Dendritic cell treated with granulocyte-macrophage colony-stimulating factor and Interleukin-4, amounts not matched to agents 40 ng/mL and 50 ng/mL, for 4 days (primary cell): ENCODE measurements at regions not wholly inside any gene's neighbourhood (a gene's known extent, or its start where the extent isn't known, plus 50 kb on each side); places are given as distances from the start of the nearest gene placed in this dataset.
"Not testable (repeated sequence)": the region's sequence is repeated elsewhere in the genome, so short reads cannot be mapped to it uniquely, and the experiment has no call there.

ENCODE experiments used
- H3K27ac Mint-ChIP-seq: one replicate; pipeline ENCODE4 v1.8.0; 2022; ENCODE audit warnings: mild to moderate bottlenecking, mixed read lengths
- H3K27me3 Mint-ChIP-seq: one replicate; pipeline ENCODE4 v1.8.0; 2022; ENCODE audit warnings: mild to moderate bottlenecking, mixed read lengths
- H3K36me3 Mint-ChIP-seq: one replicate; pipeline ENCODE4 v1.8.0; 2022; ENCODE audit warnings: low read depth, mixed read lengths
- H3K4me1 Mint-ChIP-seq: one replicate; pipeline ENCODE4 v1.8.0; 2022; ENCODE audit warnings: low read depth, mixed read lengths
- H3K4me3 Mint-ChIP-seq: one replicate; pipeline ENCODE4 v1.8.0; 2022; ENCODE audit warnings: mild to moderate bottlenecking, moderate library complexity, mixed read lengths
- H3K9me3 Mint-ChIP-seq: one replicate; pipeline ENCODE4 v1.8.0; 2022; ENCODE audit warnings: mixed read lengths
- intact Hi-C: fragments of 100-400 bp; cut with micrococcal nuclease; formaldehyde crosslinking; loops from one replicate; pipeline ENCODE4 v1.15.0; 2022

GRCh38 chr22:47401592-47401898 is 639.1 kb downstream of the TBC1D22A start:
- H3K4me3 Mint-ChIP-seq, result no peak overlapping the region
- H3K27me3 Mint-ChIP-seq, result peaks cover 6% of the 10 kb centered on the region
- intact Hi-C loops, result no loop called here
- no peaks in the 10 kb centered on the region for H3K9me3 Mint-ChIP-seq
- H3K27ac Mint-ChIP-seq, result no peak overlapping the region
- H3K36me3 Mint-ChIP-seq, result no peaks in the 10 kb centered on the region
- no peaks in the 10 kb centered on the region for H3K4me1 Mint-ChIP-seq

GRCh38 chr22:47400701-47401591 is 638.5 kb downstream of the TBC1D22A start:
- H3K27me3 Mint-ChIP-seq, result peaks cover 6% of the 10 kb centered on the region
- H3K9me3 Mint-ChIP-seq, result no peaks in the 10 kb centered on the region

GRCh38 chr22:47400131-47400530 is 637.7 kb downstream of the TBC1D22A start:
- H3K9me3 Mint-ChIP-seq, intact Hi-C loops, H3K4me1 Mint-ChIP-seq, H3K4me3 Mint-ChIP-seq, H3K36me3 Mint-ChIP-seq, H3K27me3 Mint-ChIP-seq, H3K27ac Mint-ChIP-seq: not testable (repeated sequence)

More at GRCh38 chr22:47400701-47401591, 638.5 kb downstream of the TBC1D22A start:
- Mint-ChIP-seq H3K36me3 (no peaks in the 10 kb centered on the region), H3K4me1 (no peaks in the 10 kb centered on the region), H3K27ac (no peak overlapping the region), H3K4me3 (no peak overlapping the region)
- intact Hi-C loops, result no loop called here

GRCh38 chr22:47398921-47399790 is 636.7 kb downstream of the TBC1D22A start:
- no peak overlapping the region for H3K27ac Mint-ChIP-seq
- no peaks in the 10 kb centered on the region for H3K4me1 Mint-ChIP-seq
- peaks cover 6% of the 10 kb centered on the region for H3K27me3 Mint-ChIP-seq

GRCh38 chr22:47398491-47398890 is 636.0 kb downstream of the TBC1D22A start:
- Mint-ChIP-seq H3K27me3 (peaks cover 6% of the 10 kb centered on the region), H3K36me3 (no peaks in the 10 kb centered on the region), H3K9me3 (no peaks in the 10 kb centered on the region), H3K27ac (no peak overlapping the region), H3K4me3 (no peak overlapping the region), H3K4me1 (no peaks in the 10 kb centered on the region)
- intact Hi-C loops, result no loop called here

More at GRCh38 chr22:47398921-47399790, 636.7 kb downstream of the TBC1D22A start:
- no peak overlapping the region for H3K4me3 Mint-ChIP-seq
- no peaks in the 10 kb centered on the region for H3K36me3 Mint-ChIP-seq
- intact Hi-C loops, result no loop called here
- no peaks in the 10 kb centered on the region for H3K9me3 Mint-ChIP-seq

GRCh38 chr22:47397673-47398072 is 635.2 kb downstream of the TBC1D22A start:
- no peak overlapping the region for H3K27ac Mint-ChIP-seq
- H3K36me3 Mint-ChIP-seq, result no peaks in the 10 kb centered on the region
- H3K9me3 Mint-ChIP-seq, result no peaks in the 10 kb centered on the region
- no peak overlapping the region for H3K4me3 Mint-ChIP-seq
- peaks cover 2% of the 10 kb centered on the region for H3K27me3 Mint-ChIP-seq
- intact Hi-C loops, result no loop called here
- no peaks in the 10 kb centered on the region for H3K4me1 Mint-ChIP-seq

GRCh38 chr22:47396515-47396914 is 634.1 kb downstream of the TBC1D22A start:
- H3K36me3 Mint-ChIP-seq, result no peaks in the 10 kb centered on the region
- no peaks in the 10 kb centered on the region for H3K27me3 Mint-ChIP-seq
- no peaks in the 10 kb centered on the region for H3K4me1 Mint-ChIP-seq
- no peak overlapping the region for H3K4me3 Mint-ChIP-seq
- H3K27ac Mint-ChIP-seq, result no peak overlapping the region
- intact Hi-C loops, result no loop called here
- no peaks in the 10 kb centered on the region for H3K9me3 Mint-ChIP-seq

GRCh38 chr22:47396105-47396504 is 633.7 kb downstream of the TBC1D22A start:
- no peak overlapping the region for H3K4me3 Mint-ChIP-seq
- no peaks in the 10 kb centered on the region for H3K36me3 Mint-ChIP-seq
- no peaks in the 10 kb centered on the region for H3K27me3 Mint-ChIP-seq
- intact Hi-C loops, result no loop called here
- H3K4me1 Mint-ChIP-seq, result no peaks in the 10 kb centered on the region
- no peaks in the 10 kb centered on the region for H3K9me3 Mint-ChIP-seq
- no peak overlapping the region for H3K27ac Mint-ChIP-seq

- Mint-ChIP-seq H3K4me3 (no peak overlapping the region), H3K27me3 (no peaks in the 10 kb centered on the region), H3K9me3 (no peaks in the 10 kb centered on the region), H3K27ac (no peak overlapping the region), H3K4me1 (no peaks in the 10 kb centered on the region), H3K36me3 (no peaks in the 10 kb centered on the region)
- intact Hi-C loops, result no loop called here
Measured at GRCh38 chr22:47395481-47395880, 633.0 kb downstream of the TBC1D22A start.

- no peaks in the 10 kb centered on the region for H3K36me3 Mint-ChIP-seq
- no peak overlapping the region for H3K27ac Mint-ChIP-seq
- no peaks in the 10 kb centered on the region for H3K4me1 Mint-ChIP-seq
- intact Hi-C loops, result no loop called here
- H3K9me3 Mint-ChIP-seq, result no peaks in the 10 kb centered on the region
- H3K27me3 Mint-ChIP-seq, result no peaks in the 10 kb centered on the region
- H3K4me3 Mint-ChIP-seq, result no peak overlapping the region
Measured at GRCh38 chr22:47394504-47395440, 632.3 kb downstream of the TBC1D22A start.

GRCh38 chr22:47393191-47393590 is 630.7 kb downstream of the TBC1D22A start:
- no peaks in the 10 kb centered on the region for H3K9me3 Mint-ChIP-seq
- no peaks in the 10 kb centered on the region for H3K36me3 Mint-ChIP-seq
- H3K4me1 Mint-ChIP-seq, result no peaks in the 10 kb centered on the region
- intact Hi-C loops, result no loop called here
- H3K27ac Mint-ChIP-seq, result no peak overlapping the region
- no peak overlapping the region for H3K4me3 Mint-ChIP-seq
- H3K27me3 Mint-ChIP-seq, result no peaks in the 10 kb centered on the region

GRCh38 chr22:47392729-47393128 is 630.3 kb downstream of the TBC1D22A start:
- Mint-ChIP-seq H3K36me3 (no peaks in the 10 kb centered on the region), H3K4me1 (no peaks in the 10 kb centered on the region), H3K27me3 (no peaks in the 10 kb centered on the region), H3K27ac (no peak overlapping the region), H3K9me3 (no peaks in the 10 kb centered on the region), H3K4me3 (no peak overlapping the region)
- intact Hi-C loops, result no loop called here

- no peak overlapping the region for H3K4me3 Mint-ChIP-seq
- H3K27me3 Mint-ChIP-seq, result no peaks in the 10 kb centered on the region
- intact Hi-C loops, result no loop called here
- no peaks in the 10 kb centered on the region for H3K36me3 Mint-ChIP-seq
- no peaks in the 10 kb centered on the region for H3K4me1 Mint-ChIP-seq
- H3K27ac Mint-ChIP-seq, result no peak overlapping the region
- no peaks in the 10 kb centered on the region for H3K9me3 Mint-ChIP-seq
Measured at GRCh38 chr22:47392054-47392347, 629.6 kb downstream of the TBC1D22A start.
